ENCODE measurements at regions not wholly inside any gene's neighbourhood (a gene's known extent, or its start where the extent isn't known, plus 50 kb on each side); places are given as distances from the start of the nearest gene placed in this dataset.

GRCh38 chr9:107698779-107699178 lies 209.2 kb upstream of the KLF4 start:
- Histone ChIP-seq H2AFZ (ENCODE audit: low read depth, low read length, poor library complexity, severe bottlenecking) (no peak overlapping the region), H3K9ac (ENCODE audit: low read length) (no peak overlapping the region), H3K4me2 (ENCODE audit: low read length) (no peak overlapping the region), H3K4me1 (ENCODE audit: control insufficient read depth in 1 of 2, insufficient read depth in 2 of 2, low read length in 2 of 2) (peaks cover 0 to 4% of the 10 kb centered on the region in 2 experiments; a peak in 1 of 4 replicates), H3K27ac (ENCODE audit: low read depth, low read length) (no peak overlapping the region), H3K9me2 (ENCODE audit: insufficient read depth) (no peaks in the 10 kb centered on the region), H3K79me2 (ENCODE audit: insufficient read depth, low read length) (no peaks in the 10 kb centered on the region), H3K4me3 (replicated peaks in 1 of 2; ENCODE audit: low read depth in 1 of 2, low read length in 2 of 2) (no peak overlapping the region), H3K9me3 (ENCODE audit: control insufficient read depth in 1 of 2, insufficient read depth in 1 of 2, low read depth in 1 of 2, low read length in 2 of 2) (no peaks in the 10 kb centered on the region), H3K27me3 (ENCODE audit: insufficient read depth, low read length) (no peaks in the 10 kb centered on the region), H4K20me1 (ENCODE audit: insufficient read depth) (no peaks in the 10 kb centered on the region), H3K36me3 (ENCODE audit: control insufficient read depth in 1 of 2, insufficient read depth in 2 of 2, low read length in 2 of 2) (no peaks in the 10 kb centered on the region)
- no peak for TF ChIP-seq ATF3 (IDR thresholded peaks at IDR 0.05)
- TF ChIP-seq EZH2phosphoT487 (IDR thresholded peaks at IDR 0.05; ENCODE audit: borderline replicate concordance): no peak
- no peak for TF ChIP-seq ZNF274 (IDR thresholded peaks at IDR 0.05; ENCODE audit: low read depth, low read length)
- no peak for TF ChIP-seq ELF1 (IDR thresholded peaks at IDR 0.05; ENCODE audit: borderline replicate concordance, low read depth)
- TF ChIP-seq MAX (IDR thresholded peaks at IDR 0.05): no peak
- no peak for TF ChIP-seq POLR2A (IDR thresholded peaks at IDR 0.05; ENCODE audit: borderline replicate concordance, extremely low read depth, insufficient read depth, insufficient read length)
- no peak for TF ChIP-seq EGR1 (IDR thresholded peaks at IDR 0.05; ENCODE audit: low read depth)
- TF ChIP-seq JUND (IDR thresholded peaks at IDR 0.05): no peak
- TF ChIP-seq TCF7L2 (IDR thresholded peaks at IDR 0.05; ENCODE audit: borderline replicate concordance, extremely low read depth, insufficient read depth, insufficient read length): no peak
- TF ChIP-seq YY1 (IDR thresholded peaks at IDR 0.05; ENCODE audit: extremely low read depth, insufficient replicate concordance, low read depth, low read length): no peak
- no peak for TF ChIP-seq POLR2AphosphoS5 (IDR thresholded peaks at IDR 0.05; ENCODE audit: low read depth, low read length)
- no peak for TF ChIP-seq CTCF (IDR thresholded peaks at IDR 0.05 in 2 of 3, conservative IDR thresholded peaks at IDR 0.05 in 1 of 3; ENCODE audit: borderline replicate concordance in 1 of 3, insufficient read depth in 1 of 3, low read depth in 2 of 3, low read length in 2 of 3)
- TF ChIP-seq ZFX (IDR thresholded peaks at IDR 0.05): no peak
- TF ChIP-seq EZH2 (IDR thresholded peaks at IDR 0.05): no peak
- no peak for TF ChIP-seq RAD21 (IDR thresholded peaks at IDR 0.05; ENCODE audit: low read depth)
- TF ChIP-seq ZBTB33 (IDR thresholded peaks at IDR 0.05; ENCODE audit: extremely low read depth, insufficient replicate concordance, low read length): no peak
- no peak for TF ChIP-seq SRF (IDR thresholded peaks at IDR 0.05; ENCODE audit: low read depth)
- no peak for TF ChIP-seq CEBPB (IDR thresholded peaks at IDR 0.05; ENCODE audit: low read depth)
- intact Hi-C loops (cut with micrococcal nuclease): no loop called here
- POLR2A ChIA-PET: no interaction called here
- DNase-seq (ENCODE audit: low read depth, low spot score) (no peak), ATAC-seq (no peak)
- no TSS peak for BruUV-seq (replicated peaks)
- RAD21 ChIA-PET (ENCODE audit: low non-redundant PET in 1 of 2, low total read pairs in 2 of 2, uncharacterized antibody in 2 of 2, unreplicated experiment in 2 of 2): no interaction called here
- CTCF ChIA-PET: no interaction called here

All from HCT116 (cell line).